MM.1S (cell line): ENCODE measurements at regions not wholly inside any gene's neighbourhood (a gene's known extent, or its start where the extent isn't known, plus 50 kb on each side); places are given as distances from the start of the nearest gene placed in this dataset.

Source experiments
- DNase-seq: peaks from one replicate; pipeline ENCODE4 v3.0.0-alpha.2; 2015
- H2AFZ ChIP-seq: fragments of 300-600 bp; sonication (generic); 2 replicates; pipeline ENCODE4 v1.6.0; 2016; ENCODE audit warnings: antibody characterized with exemption, low read length
- H3F3A ChIP-seq: fragments of 300-600 bp; sonication (generic); 2 replicates; pipeline ENCODE4 v1.6.1; 2016; ENCODE audit warnings: mild to moderate bottlenecking, antibody characterized with exemption, low read length, moderate library complexity, mixed read lengths; ENCODE audit not compliant: insufficient read depth
- H3K27ac ChIP-seq: fragments of 300-600 bp; sonication (generic); 2 replicates; pipeline ENCODE4 v1.5.1; 2016; ENCODE audit warnings: mild to moderate bottlenecking, low read length
- H3K27me3 ChIP-seq: fragments of 300-600 bp; sonication (generic); replicated peaks from 2 replicates; pipeline ENCODE4 v1.6.0; 2016; ENCODE audit warnings: low read length; ENCODE audit not compliant: insufficient read depth
- H3K36me3 ChIP-seq: fragments of 300-600 bp; sonication (generic); replicated peaks from 2 replicates; pipeline ENCODE4 v1.6.1; 2016; ENCODE audit warnings: mild to moderate bottlenecking, low read length, mixed read lengths; ENCODE audit not compliant: insufficient read depth
- H3K4me1 ChIP-seq: fragments of 300-600 bp; sonication (generic); 2 replicates; pipeline ENCODE4 v1.6.1; 2016; ENCODE audit warnings: low read length, mixed read lengths
- H3K4me2 ChIP-seq: fragments of 300-600 bp; sonication (generic); 2 replicates; pipeline ENCODE4 v1.6.0; 2016; ENCODE audit warnings: low read depth, low read length
- H3K4me3 ChIP-seq: fragments of 300-600 bp; sonication (generic); 2 replicates; pipeline ENCODE4 v1.5.1; 2016; ENCODE audit warnings: low read length, mixed read lengths
- H3K79me2 ChIP-seq: fragments of 300-600 bp; sonication (generic); 2 replicates; pipeline ENCODE4 v1.6.1; 2016; ENCODE audit warnings: mixed run types, low read length, mixed read lengths
- H3K9ac ChIP-seq: fragments of 300-600 bp; sonication (generic); 2 replicates; pipeline ENCODE4 v1.6.1; 2016; ENCODE audit warnings: low read length, mixed read lengths
- H3K9me2 ChIP-seq: fragments of 300-600 bp; sonication (generic); replicated peaks from 2 replicates; pipeline ENCODE4 v1.6.1; 2016; ENCODE audit warnings: mild to moderate bottlenecking, low read length, mixed read lengths; ENCODE audit not compliant: insufficient read depth
- H3K9me3 ChIP-seq: fragments of 300-600 bp; sonication (generic); replicated peaks from 2 replicates; pipeline ENCODE4 v1.6.1; 2016; ENCODE audit warnings: mild to moderate bottlenecking, low read length, mixed read lengths; ENCODE audit not compliant: insufficient read depth
- H4K20me1 ChIP-seq: fragments of 300-600 bp; sonication (generic); 2 replicates; pipeline ENCODE4 v1.6.1; 2016; ENCODE audit warnings: mild to moderate bottlenecking, low read length, moderate library complexity, mixed read lengths; ENCODE audit not compliant: insufficient read depth
- EZH2 ChIP-seq: fragments of 300-600 bp; sonication (generic); optimal IDR thresholded peaks from 2 replicates; pipeline ENCODE3; 2017; ENCODE audit warnings: low read depth, mild to moderate bottlenecking, antibody characterized with exemption, low read length, mixed read lengths
- EZH2phosphoT487 ChIP-seq: fragments of 300-600 bp; sonication (generic); IDR thresholded peaks from 2 replicates; pipeline ENCODE4 v1.6.1; 2018; ENCODE audit warnings: antibody characterized with exemption, low read length
- TF ChIP-seq, protein P1 (sequence below): fragments of 300-600 bp; sonication (generic); IDR thresholded peaks from 2 replicates; pipeline ENCODE4 v1.5.1; 2016; ENCODE audit warnings: antibody characterized with exemption, low read length, mixed read lengths

DNA sequence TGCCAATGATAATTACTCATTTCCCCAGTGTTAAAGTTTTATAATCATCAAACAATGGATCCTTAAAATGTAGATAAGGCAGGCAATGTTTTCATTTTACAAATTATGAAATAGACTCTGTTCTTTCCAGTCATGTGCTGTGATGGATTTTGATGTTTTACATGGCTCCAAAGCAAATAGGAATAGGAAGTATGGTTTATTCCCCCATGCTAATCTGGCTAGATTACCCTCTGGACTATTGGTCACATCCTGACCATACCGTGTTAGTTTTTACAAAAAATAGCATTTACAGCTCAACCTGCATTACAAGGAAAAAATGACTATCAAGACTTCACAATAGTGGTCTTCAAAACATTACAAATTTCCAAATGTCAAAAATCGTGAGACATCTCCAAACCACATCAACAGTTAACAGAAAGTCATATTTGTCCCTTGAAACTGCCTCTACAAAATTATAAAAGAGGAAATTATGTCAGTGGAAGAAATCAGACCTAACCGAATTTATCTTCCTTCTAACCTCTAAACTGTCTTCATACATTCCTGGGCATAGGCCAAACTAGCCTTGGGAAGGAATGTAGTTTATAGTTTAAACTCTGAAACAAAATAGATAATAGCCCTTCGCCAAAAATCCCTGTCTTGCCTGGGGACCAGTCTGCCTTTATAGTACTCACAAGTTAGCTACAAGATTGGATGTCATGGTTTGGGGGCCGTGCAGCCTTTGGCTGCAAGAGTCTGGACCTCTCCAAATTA lies 1941.2 kb upstream of the CELF4 start:
- no peak overlapping the region for H3K4me2 ChIP-seq
- no peaks in the 10 kb centered on the region for H3K27me3 ChIP-seq
- H4K20me1 ChIP-seq, result no peaks in the 10 kb centered on the region
- no peak for DNase-seq
- no peak overlapping the region for H3K9ac ChIP-seq
- no peak overlapping the region for H3K27ac ChIP-seq
- no peaks in the 10 kb centered on the region for H3K9me2 ChIP-seq
- H3K9me3 ChIP-seq, result no peaks in the 10 kb centered on the region
- no peaks in the 10 kb centered on the region for H3F3A ChIP-seq
- no peak overlapping the region for H2AFZ ChIP-seq
- no peaks in the 10 kb centered on the region for H3K79me2 ChIP-seq
- no peaks in the 10 kb centered on the region for H3K4me1 ChIP-seq
- no peaks in the 10 kb centered on the region for H3K36me3 ChIP-seq
- TF ChIP-seq, protein P1, sequence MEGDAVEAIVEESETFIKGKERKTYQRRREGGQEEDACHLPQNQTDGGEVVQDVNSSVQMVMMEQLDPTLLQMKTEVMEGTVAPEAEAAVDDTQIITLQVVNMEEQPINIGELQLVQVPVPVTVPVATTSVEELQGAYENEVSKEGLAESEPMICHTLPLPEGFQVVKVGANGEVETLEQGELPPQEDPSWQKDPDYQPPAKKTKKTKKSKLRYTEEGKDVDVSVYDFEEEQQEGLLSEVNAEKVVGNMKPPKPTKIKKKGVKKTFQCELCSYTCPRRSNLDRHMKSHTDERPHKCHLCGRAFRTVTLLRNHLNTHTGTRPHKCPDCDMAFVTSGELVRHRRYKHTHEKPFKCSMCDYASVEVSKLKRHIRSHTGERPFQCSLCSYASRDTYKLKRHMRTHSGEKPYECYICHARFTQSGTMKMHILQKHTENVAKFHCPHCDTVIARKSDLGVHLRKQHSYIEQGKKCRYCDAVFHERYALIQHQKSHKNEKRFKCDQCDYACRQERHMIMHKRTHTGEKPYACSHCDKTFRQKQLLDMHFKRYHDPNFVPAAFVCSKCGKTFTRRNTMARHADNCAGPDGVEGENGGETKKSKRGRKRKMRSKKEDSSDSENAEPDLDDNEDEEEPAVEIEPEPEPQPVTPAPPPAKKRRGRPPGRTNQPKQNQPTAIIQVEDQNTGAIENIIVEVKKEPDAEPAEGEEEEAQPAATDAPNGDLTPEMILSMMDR, result no peak
- TF ChIP-seq EZH2phosphoT487 (no peak), EZH2 (no peak)
- H3K4me3 ChIP-seq, result no peak overlapping the region

DNA sequence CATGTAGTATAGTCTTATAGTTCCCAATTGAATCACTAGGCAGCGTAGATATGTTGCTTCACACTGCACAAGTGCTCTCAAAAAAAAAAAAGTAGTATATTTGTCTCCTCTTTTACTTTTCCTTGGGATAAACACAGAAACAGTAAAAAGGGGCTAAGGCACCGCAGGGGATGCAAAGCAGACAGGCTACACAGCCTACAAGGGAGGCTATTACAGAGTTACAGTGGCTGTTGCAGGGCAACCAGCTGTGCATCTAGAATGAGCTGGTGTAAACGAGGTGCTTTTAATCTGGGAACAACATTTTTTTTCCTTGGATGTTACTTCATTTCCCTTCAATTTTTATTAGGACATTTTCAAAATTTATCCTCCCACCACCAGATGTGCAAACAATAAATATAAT lies 1934.7 kb upstream of the CELF4 start:
- no peak for DNase-seq
- no peaks in the 10 kb centered on the region for H3K27me3 ChIP-seq
- H3K9me3 ChIP-seq, result no peaks in the 10 kb centered on the region
- H3F3A ChIP-seq, result no peaks in the 10 kb centered on the region
- no peaks in the 10 kb centered on the region for H3K9me2 ChIP-seq
- H4K20me1 ChIP-seq, result no peaks in the 10 kb centered on the region
- no peaks in the 10 kb centered on the region for H3K36me3 ChIP-seq
- H3K79me2 ChIP-seq, result no peaks in the 10 kb centered on the region
- no peak overlapping the region for H2AFZ ChIP-seq
- TF ChIP-seq EZH2phosphoT487 (no peak), EZH2 (no peak)
- TF ChIP-seq, protein P1, result no peak
- H3K4me3 ChIP-seq, result no peak overlapping the region
- no peak overlapping the region for H3K9ac ChIP-seq
- no peak overlapping the region for H3K4me2 ChIP-seq
- H3K4me1 ChIP-seq, result no peaks in the 10 kb centered on the region
- H3K27ac ChIP-seq, result no peak overlapping the region

DNA sequence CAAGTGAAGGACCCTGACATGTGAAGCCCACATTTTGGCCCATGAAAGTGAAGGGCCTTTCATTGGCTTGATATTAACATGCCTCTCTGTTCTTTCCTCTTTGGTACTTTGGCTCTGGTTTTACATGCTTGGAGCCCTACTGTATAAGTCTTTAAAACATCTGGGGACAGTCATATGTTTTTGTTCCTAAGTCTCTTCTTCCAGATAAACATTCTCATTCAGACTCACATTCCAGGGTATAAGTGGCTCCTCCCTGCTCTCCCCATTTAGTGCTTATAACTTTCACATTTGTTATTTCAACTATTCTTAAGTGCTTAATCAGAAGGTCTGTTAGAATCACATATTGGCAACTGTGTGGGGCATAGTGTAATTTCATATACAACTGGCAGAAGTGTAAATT lies 1932.2 kb upstream of the CELF4 start:
- H3K9ac ChIP-seq, result no peak overlapping the region
- H3K4me1 ChIP-seq, result no peaks in the 10 kb centered on the region
- H3K4me2 ChIP-seq, result no peak overlapping the region
- H3K36me3 ChIP-seq, result no peaks in the 10 kb centered on the region
- no peak overlapping the region for H3K4me3 ChIP-seq
- no peaks in the 10 kb centered on the region for H3K9me3 ChIP-seq
- H3K79me2 ChIP-seq, result no peaks in the 10 kb centered on the region
- H4K20me1 ChIP-seq, result no peaks in the 10 kb centered on the region
- no peak overlapping the region for H2AFZ ChIP-seq
- no peaks in the 10 kb centered on the region for H3K27me3 ChIP-seq
- TF ChIP-seq, protein P1, result no peak
- TF ChIP-seq EZH2phosphoT487 (no peak), EZH2 (no peak)
- no peaks in the 10 kb centered on the region for H3F3A ChIP-seq
- DNase-seq, result no peak
- no peak overlapping the region for H3K27ac ChIP-seq
- no peaks in the 10 kb centered on the region for H3K9me2 ChIP-seq
